NB4 (cell line): ENCODE measurements at regions not wholly inside any gene's neighbourhood (a gene's known extent, or its start where the extent isn't known, plus 50 kb on each side); places are given as distances from the start of the nearest gene placed in this dataset.

Source experiments
- DNase-seq: peaks from one replicate; pipeline ENCODE4 v3.0.0; 2010; ENCODE audit warnings: low read depth
- H3K4me3 ChIP-seq: one replicate; pipeline ENCODE4 v1.5.1; 2011; ENCODE audit warnings: mild to moderate bottlenecking, low read depth, low read length, moderate library complexity
- CTCF ChIP-seq: IDR thresholded peaks from one replicate; pipeline ENCODE4 v1.5.1; 2012; ENCODE audit warnings: low read depth, low read length
- MYC ChIP-seq: IDR thresholded peaks from 2 replicates; pipeline ENCODE4 v1.6.1; 2011; ENCODE audit warnings: low read depth, low read length
- POLR2A ChIP-seq: IDR thresholded peaks from 2 replicates; pipeline ENCODE4 v1.6.1; 2011; ENCODE audit warnings: mild to moderate bottlenecking; ENCODE audit not compliant: insufficient read length; ENCODE audit errors: extremely low read depth
- TF ChIP-seq, protein P1 (sequence below): IDR thresholded peaks from 2 replicates; pipeline ENCODE4 v1.6.1; 2011; ENCODE audit warnings: low read depth, low read length

- no peak for DNase-seq
- TF ChIP-seq MYC, result no peak
- H3K4me3 ChIP-seq, result no peak overlapping the region
Measured at GRCh38 chr15:52976516-52977075, 186.5 kb upstream of the ONECUT1 start.

DNA sequence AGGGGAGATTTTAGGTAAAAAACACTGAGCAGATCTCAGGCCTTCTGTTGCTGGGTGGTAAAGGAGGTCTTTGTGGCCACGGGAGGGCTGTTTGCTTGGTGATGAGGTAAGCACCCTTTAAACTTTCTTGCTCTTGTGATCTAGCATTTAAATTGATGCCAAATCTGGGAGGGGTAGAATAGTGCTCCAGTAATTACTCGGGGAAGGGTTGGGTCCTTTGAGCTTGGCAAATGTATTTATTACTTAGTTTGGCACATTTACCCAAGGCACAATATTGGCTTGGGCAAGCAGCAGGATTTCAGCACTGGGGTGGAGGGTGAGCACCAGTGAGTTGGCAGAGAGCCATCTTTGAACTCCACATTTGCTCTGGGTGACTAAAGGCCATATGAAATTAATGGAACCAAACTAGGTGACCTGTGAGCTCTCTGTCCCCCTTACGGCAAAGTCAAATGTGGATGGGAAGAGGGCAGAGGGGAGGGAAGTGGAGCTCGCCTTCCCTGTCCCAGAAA lies 185.9 kb upstream of the ONECUT1 start:
- no peak overlapping the region for H3K4me3 ChIP-seq
- TF ChIP-seq CTCF (no peak), MYC (no peak), POLR2A (no peak)
- TF ChIP-seq, protein P1, sequence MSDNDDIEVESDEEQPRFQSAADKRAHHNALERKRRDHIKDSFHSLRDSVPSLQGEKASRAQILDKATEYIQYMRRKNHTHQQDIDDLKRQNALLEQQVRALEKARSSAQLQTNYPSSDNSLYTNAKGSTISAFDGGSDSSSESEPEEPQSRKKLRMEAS, result no peak
- DNase-seq, result no peak

- H3K4me3 ChIP-seq, result no peak overlapping the region
- TF ChIP-seq POLR2A (no peak), CTCF (no peak), MYC (no peak)
- TF ChIP-seq, protein P1, result no peak
- DNase-seq, result no peak
Measured at GRCh38 chr15:52963865-52964264, 173.7 kb upstream of the ONECUT1 start.

GRCh38 chr15:52960283-52960682 lies 170.1 kb upstream of the ONECUT1 start:
- no peak overlapping the region for H3K4me3 ChIP-seq
- TF ChIP-seq, protein P1, result no peak
- TF ChIP-seq POLR2A (no peak), CTCF (no peak), MYC (no peak)
- no peak for DNase-seq

GRCh38 chr15:52943746-52944145 lies 153.6 kb upstream of the ONECUT1 start:
- DNase-seq, result no peak
- H3K4me3 ChIP-seq, result no peak overlapping the region
- TF ChIP-seq MYC, result no peak
- TF ChIP-seq POLR2A, result no peak
- no peak for TF ChIP-seq CTCF
- TF ChIP-seq, protein P1, result no peak

- TF ChIP-seq, protein P1, result no peak
- no peak for TF ChIP-seq CTCF
- TF ChIP-seq POLR2A, result no peak
- H3K4me3 ChIP-seq, result no peak overlapping the region
- no peak for DNase-seq
Measured at GRCh38 chr15:52936489-52936888, 146.4 kb upstream of the ONECUT1 start.
